ENCODE measurements at regions not wholly inside any gene's neighbourhood (a gene's known extent, or its start where the extent isn't known, plus 50 kb on each side); places are given as distances from the start of the nearest gene placed in this dataset.

GRCh38 chr18:43893001-43893637 lies 615.8 kb upstream of the SYT4 start:
- peak in 3 of 11 donors; percentile 16 to 25 (median 19) for DNase-seq (ENCODE audit: extremely low read depth in 1 of 11, low read depth in 9 of 11, low spot score in 4 of 11)

DNA sequence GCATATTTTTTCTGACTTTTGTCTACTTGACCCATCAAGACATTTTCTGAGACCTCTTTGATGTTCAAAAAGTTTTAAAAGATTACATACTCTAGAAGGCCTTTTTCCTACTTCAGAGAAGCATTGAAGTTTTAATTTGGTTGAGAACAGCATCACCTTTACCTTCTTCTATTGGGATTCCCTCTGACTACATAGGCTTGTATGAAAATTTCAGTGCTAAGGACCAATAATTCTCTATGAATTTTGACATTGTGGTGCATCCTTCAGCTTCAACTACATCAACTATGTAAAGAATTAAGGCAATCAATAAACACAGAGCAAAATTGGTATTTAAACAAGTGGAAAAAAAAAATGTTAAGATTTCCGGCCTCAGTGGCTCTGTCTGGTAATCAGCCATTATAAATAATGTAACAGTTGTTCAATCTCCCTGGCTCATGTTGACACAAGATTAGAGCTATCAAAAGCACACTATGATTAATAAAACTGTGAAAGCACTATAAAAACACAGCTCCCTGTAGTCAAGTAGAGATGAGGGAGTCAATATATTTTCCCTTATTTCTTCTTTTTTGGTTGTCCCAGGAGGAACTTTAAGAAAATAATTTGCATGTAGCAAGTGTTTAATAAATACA lies 627.0 kb upstream of the SYT4 start:
- DNase-seq (ENCODE audit: extremely low read depth in 1 of 11, low read depth in 9 of 11, low spot score in 4 of 11), result no peak

- no peak for DNase-seq (ENCODE audit: extremely low read depth in 1 of 11, low read depth in 9 of 11, low spot score in 4 of 11)
Observed at GRCh38 chr18:43914018-43914417, 636.7 kb upstream of the SYT4 start.

DNA sequence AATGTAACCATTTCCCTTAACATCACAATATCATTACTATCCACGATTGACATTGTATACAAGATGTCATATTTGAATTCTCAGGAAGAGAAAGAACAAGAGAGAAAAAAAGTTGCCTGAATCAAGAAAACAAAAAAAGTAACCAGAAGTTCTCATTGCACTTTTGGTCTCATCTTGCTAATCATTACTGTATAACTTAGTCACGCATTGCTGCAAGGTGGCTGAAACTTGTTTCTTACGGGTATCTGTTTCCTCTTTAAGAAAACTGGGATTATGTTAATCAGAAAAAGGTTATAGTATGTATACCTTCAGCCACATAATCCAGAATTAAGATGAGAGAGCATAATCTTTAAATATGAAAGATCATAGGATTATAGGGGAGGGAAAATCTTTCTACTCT lies 639.7 kb upstream of the SYT4 start:
- DNase-seq (ENCODE audit: extremely low read depth in 1 of 11, low read depth in 9 of 11, low spot score in 4 of 11), result no peak

- no peak for DNase-seq (ENCODE audit: extremely low read depth in 1 of 11, low read depth in 9 of 11, low spot score in 4 of 11)
Observed at GRCh38 chr18:43917520-43917919, 640.2 kb upstream of the SYT4 start.

- DNase-seq (ENCODE audit: extremely low read depth in 1 of 11, low read depth in 9 of 11, low spot score in 4 of 11), result no peak
Observed at GRCh38 chr18:43919551-43919950, 642.3 kb upstream of the SYT4 start.

- no peak for DNase-seq (ENCODE audit: extremely low read depth in 1 of 11, low read depth in 9 of 11, low spot score in 4 of 11)
Observed at GRCh38 chr18:43931439-43931838, 654.1 kb upstream of the SYT4 start.

DNA sequence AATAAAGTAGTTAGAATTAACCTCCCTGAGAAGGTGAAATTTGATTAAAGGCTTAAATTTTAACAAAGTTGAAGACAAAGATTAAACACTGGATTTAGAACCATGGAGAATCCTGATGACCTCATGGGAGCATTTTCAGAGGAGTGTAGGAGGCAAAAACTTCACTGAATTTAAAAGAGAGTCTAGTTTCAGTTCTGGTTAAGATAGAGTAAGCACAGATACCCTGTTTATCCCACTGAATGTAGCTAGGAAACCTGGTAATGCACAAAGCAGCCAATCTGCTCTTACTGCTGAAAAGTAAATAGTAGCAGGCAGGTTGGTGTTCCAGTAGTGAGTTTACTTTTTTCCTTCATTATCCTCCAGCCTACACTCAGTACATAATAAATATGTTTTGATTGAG lies 654.9 kb upstream of the SYT4 start:
- DNase-seq (ENCODE audit: extremely low read depth in 1 of 11, low read depth in 9 of 11, low spot score in 4 of 11), result no peak

- DNase-seq (ENCODE audit: extremely low read depth in 1 of 11, low read depth in 9 of 11, low spot score in 4 of 11), result no peak
Observed at GRCh38 chr18:43933177-43933576, 655.9 kb upstream of the SYT4 start.

GRCh38 chr18:43934322-43934721 lies 657.0 kb upstream of the SYT4 start:
- DNase-seq (ENCODE audit: extremely low read depth in 1 of 11, low read depth in 9 of 11, low spot score in 4 of 11), result no peak

DNA sequence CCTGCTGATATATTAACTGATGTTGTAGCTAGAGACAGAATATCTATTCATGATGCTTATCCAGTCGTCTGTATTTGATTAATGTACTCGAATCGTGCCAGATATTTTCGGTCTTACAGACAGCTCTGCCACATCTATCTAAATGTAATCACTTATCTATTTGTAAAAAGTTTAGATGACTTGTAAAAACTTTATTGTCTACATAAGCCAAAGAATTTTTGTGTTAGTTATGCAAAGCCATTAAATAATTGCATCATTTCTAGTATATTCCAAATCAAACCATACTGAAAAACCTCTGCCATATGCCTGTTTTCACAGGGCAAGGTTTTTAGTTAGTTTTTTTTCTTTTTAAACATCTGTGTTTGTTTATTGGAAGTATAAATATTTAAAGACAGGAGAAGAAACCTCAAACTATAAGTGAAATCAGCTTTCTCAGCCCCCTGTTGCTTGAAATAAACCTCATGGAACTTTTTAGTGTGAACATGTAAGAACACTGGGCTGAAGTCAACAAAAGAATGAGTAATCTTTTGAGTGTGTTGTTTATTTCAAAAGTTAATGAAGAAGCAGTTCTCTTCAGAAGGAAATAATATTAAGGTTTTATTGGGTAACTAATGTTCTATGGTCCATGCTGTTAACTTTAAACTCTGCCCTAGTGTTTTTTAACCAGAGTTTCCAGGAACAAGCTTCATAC lies 657.6 kb upstream of the SYT4 start:
- DNase-seq (ENCODE audit: extremely low read depth in 1 of 11, low read depth in 9 of 11, low spot score in 4 of 11), result peak in 6 of 11 donors; percentile 7 to 30 (median 26)

- no peak for DNase-seq (ENCODE audit: extremely low read depth in 1 of 11, low read depth in 9 of 11, low spot score in 4 of 11)
Observed at GRCh38 chr18:43936176-43936575, 658.9 kb upstream of the SYT4 start.

GRCh38 chr18:43949291-43949690 lies 672.0 kb upstream of the SYT4 start:
- DNase-seq (ENCODE audit: extremely low read depth in 1 of 11, low read depth in 9 of 11, low spot score in 4 of 11), result no peak

- no peak for DNase-seq (ENCODE audit: extremely low read depth in 1 of 11, low read depth in 9 of 11, low spot score in 4 of 11)
Observed at GRCh38 chr18:43950062-43950461, 672.8 kb upstream of the SYT4 start.

DNA sequence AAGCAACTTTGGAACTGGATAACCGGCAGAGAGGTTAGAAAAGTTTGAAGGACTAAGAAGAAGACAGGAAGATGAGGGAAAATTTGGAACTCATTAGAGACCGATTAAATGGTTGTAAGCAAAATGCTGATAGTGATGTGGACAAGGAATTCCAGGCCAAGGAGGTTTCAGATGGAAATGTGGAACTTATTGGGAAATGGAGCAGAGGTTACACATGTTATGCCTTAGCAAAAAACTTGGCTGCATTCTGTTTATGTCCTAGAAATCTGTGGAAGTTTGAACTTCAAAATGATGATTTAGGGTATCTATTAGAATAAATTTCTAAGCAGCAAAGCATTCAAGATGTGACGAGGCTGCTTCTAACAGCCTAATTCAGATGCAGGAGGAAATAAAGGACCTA lies 675.1 kb upstream of the SYT4 start:
- no peak for DNase-seq (ENCODE audit: extremely low read depth in 1 of 11, low read depth in 9 of 11, low spot score in 4 of 11)

- DNase-seq (ENCODE audit: extremely low read depth in 1 of 11, low read depth in 9 of 11, low spot score in 4 of 11), result no peak
Observed at GRCh38 chr18:43961722-43962121, 684.4 kb upstream of the SYT4 start.

- no peak for DNase-seq (ENCODE audit: extremely low read depth in 1 of 11, low read depth in 9 of 11, low spot score in 4 of 11)
Observed at GRCh38 chr18:43964666-43965065, 687.4 kb upstream of the SYT4 start.

- DNase-seq (ENCODE audit: extremely low read depth in 1 of 11, low read depth in 9 of 11, low spot score in 4 of 11), result no peak
Observed at GRCh38 chr18:43965691-43966090, 688.4 kb upstream of the SYT4 start.

DNA sequence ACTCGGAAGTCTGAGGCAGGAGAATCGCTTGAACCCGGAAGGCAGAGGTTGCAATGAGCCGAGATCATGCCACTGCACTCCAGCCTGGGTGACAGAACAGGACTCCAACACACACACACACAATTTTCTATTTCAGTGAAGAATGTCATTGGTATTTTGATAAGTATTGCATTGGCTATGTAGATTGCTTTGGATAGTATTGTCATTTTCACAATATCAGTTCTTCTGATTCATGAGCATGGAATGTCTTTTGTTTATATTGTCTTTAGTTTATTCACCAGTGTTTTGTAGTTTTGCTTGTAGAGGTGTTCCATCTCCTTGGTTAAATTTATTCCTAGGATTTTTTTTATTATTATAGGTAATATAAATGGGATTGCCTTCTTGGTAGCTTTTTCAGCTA lies 693.4 kb upstream of the SYT4 start:
- no peak for DNase-seq (ENCODE audit: extremely low read depth in 1 of 11, low read depth in 9 of 11, low spot score in 4 of 11)

- DNase-seq (ENCODE audit: extremely low read depth in 1 of 11, low read depth in 9 of 11, low spot score in 4 of 11), result no peak
Observed at GRCh38 chr18:43978174-43978573, 700.9 kb upstream of the SYT4 start.

- DNase-seq (ENCODE audit: extremely low read depth in 1 of 11, low read depth in 9 of 11, low spot score in 4 of 11), result no peak
Observed at GRCh38 chr18:43982582-43982981, 698.1 kb upstream of the SETBP1 start.
